GM18519 (cell line): ENCODE measurements at regions not wholly inside any gene's neighbourhood (a gene's known extent, or its start where the extent isn't known, plus 50 kb on each side); places are given as distances from the start of the nearest gene placed in this dataset.

Experiments
- ATAC-seq: cut with Tn5 transposase; IDR thresholded peaks from one replicate; pipeline ENCODE4 v1.9.1; 2021; ENCODE audit warnings: mild to moderate bottlenecking, moderate library complexity; ENCODE audit not compliant: unreplicated experiment, low FRiP score

DNA sequence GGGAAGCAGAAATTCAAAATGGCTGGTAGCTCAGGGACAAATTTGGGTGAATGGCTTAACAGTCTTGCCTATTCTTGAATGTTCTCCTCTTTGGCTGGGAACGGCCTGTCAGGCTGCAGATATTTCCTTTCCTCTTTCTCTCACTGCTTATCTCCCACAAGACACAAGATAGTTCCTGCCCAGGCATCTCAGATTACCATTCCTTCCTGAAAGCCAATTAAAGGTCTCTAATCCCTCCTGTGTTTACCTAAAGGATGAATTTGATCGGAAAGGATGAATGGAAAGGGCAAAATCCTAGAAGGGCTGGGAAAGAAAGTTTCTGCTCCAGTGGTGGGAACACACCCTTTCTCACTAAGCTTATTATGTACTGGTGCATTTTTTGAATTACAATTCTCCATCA, 95.9 kb upstream of the JAG1 start:
- no peak for ATAC-seq

DNA sequence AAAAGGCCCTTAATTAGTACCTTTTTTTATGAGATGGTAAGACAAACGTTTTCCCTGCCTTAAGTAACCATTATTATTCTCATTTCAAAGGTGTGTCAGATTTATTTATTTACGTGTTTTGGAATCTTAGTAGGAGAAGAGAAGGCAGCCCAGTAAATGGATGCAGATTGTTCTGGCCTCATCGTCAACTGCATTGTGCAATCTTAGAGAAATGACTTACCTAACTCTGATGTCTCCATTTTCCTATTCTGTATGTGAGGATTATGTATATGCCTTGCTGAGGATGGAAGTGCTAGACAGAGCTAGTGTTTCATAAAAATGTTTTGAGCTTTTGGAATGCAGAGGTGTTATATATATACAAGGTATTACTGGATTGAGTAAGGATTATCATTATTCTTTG, 97.0 kb upstream of the JAG1 start:
- no peak for ATAC-seq

DNA sequence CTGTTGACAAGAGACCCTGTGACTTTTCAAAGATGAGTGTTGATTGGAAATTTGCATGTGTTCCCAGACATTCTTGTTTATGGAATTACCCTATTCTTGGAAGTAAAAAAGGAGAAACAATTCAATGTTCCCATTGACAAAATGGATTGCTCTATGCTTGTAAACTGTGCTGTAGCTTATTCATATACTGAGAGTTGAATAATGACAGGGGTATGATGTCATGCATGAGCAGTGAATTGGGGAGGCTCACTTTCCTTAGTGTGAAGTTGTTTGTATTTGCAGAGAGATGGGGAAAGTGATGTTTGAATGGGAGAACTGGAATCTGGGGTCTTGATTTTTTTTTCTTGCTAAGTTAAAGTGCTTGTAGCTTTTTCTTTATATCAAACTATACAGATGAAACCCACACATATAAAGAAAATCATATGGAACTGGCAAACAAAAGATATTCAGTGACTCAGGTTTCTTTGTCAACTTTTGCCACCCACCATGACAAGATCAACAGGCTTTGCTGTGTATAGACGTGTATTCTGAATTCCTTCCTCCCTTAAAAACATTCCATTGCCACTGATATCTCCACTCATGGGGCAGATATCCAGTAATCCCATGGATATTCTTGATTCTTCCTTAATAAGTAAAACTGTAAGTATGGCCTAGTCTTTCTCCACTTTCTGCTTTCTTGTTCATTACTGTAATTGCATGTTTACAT, 97.8 kb upstream of the JAG1 start:
- no peak for ATAC-seq

DNA sequence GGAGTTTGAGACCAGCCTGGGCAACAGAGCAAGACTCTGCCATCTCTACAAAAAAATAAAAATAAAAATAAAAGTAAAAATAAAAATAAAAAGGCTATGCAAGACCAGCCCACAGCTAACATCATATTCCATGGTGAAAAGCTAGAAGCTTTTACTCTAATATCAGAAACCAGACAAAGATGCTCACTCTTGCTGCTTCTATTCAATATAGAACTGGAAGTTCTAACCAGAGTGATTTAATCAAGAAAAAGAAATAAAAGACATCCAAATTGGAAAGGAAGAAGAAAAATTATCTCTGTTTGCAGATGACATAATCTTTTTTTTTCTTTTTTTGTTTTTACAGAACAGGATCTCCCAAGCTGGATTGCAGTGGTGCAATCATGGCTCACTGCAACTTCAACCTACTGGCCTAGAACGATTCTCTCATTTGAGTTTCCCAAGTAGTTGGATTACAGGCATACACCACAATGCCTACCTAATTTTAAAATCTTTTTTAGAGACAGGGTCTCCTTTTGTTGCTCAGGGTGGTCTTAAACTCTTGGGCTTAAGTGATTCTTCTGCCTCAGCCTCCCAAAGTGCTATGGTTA, 100.7 kb upstream of the JAG1 start:
- ATAC-seq, result no peak

DNA sequence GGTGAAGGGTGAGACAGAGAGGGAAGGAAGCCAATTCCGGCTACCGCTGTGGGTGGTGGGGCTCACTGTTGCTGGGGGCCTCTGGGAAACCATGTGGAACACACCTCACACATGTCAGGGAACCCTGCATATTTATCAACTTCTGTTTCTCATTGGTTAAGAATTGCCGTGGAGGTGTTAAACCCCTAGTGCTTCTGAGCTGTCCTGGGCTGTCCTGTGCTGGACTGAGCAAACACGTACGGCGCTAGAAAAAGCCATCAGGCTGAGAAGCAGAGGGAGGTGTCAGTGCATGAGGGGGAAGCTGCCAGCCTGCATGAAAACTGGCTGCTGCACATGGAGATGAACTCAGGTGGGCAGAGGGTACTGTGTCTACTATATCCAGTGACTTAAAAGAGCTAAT, 103.9 kb upstream of the JAG1 start:
- ATAC-seq, result no peak

DNA sequence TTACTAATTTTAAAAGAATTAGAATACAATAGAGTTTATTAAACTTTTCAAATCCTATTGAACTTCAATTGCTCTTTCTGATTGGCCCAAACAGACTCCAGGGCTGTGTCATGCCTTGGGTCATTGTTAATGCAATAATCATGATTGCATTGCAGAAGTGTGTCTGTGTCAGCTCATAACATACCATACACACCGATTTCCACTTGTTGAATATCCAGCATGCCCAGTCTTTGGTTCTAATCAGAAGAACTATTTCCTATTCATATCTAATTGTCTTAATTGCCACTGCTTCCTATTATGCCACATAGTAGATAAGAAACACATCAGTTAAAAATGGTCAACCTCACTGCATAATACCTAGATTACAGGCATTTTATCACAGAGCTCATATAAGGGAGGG, 106.1 kb upstream of the JAG1 start:
- no peak for ATAC-seq

DNA sequence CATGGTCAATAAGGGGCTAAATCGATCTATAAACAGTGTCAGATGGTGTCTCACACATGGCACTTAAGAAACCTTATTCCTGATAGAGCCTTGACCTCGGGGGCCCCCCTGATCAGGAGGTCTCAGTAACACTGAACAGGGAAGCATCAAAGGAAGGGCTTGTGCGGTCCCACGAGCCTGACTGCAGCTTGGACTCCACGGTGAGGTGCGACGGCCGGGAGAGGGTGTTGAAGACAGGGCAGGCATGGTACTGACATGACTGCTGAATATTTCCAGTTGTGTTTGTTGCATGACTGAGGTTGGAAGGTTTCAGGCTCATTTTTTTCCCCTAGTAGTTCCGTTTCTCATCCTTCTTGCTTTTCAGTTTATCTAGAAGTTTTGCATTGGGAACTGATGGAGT, 107.1 kb upstream of the JAG1 start:
- no peak for ATAC-seq

DNA sequence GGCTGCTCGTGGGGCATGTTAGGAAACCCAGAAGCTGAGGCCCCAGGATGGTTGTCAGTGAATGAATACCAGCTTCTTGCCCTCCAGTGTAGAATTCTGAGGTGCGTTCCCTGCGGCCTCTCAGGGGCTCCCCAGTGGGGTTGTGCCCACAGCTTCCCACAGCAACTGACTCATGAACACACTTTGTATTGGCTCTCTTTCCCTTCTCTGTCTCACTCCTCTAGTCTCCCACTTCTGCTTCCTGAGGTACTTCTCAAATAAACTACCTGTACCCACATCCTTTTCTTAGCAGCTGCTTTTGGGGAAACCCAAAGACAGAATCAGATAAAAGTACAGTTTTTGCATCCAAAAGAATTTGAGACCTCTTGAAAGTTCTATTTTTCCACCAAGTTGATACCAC, 107.7 kb upstream of the JAG1 start:
- ATAC-seq, result no peak

DNA sequence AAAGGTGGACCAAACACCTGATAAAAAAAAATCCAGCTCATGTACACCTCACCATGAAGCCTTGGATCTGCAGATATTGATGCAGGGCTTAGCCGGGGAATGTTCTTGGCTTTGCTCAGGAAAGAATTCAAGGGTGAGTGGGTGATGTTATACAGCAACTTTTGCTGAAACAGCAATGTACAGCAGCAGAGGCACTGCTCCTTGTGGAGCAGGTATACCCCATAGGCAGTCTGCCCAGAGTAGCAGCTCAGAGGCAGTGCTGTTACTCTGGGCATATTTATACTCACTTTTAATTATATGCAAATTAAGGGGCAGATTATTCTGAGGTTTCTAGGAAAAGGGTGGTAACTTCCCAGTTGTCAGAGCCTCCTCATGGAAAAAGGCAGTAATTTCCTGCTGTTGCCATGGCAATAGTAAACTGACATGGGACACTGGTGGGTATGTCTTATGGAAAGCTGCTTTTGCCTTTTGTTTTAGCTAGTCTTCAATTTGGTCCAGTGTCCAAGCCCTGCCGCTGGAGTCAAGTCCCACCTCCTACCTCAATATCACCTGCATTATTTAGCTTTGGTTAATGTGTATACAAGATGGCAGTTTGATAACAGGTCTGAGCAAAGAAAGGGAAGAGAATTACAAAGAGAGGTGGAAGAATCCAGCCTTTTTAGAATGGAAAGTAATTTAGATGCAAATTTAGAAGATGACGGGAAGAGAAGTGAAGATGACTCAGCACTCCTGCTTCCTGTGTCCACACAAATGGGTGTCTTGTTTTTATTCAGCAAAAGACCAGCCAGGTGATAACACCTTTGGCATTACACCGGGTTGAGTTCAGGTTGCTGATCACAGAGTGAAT, 110.1 kb upstream of the JAG1 start:
- ATAC-seq, result no peak

DNA sequence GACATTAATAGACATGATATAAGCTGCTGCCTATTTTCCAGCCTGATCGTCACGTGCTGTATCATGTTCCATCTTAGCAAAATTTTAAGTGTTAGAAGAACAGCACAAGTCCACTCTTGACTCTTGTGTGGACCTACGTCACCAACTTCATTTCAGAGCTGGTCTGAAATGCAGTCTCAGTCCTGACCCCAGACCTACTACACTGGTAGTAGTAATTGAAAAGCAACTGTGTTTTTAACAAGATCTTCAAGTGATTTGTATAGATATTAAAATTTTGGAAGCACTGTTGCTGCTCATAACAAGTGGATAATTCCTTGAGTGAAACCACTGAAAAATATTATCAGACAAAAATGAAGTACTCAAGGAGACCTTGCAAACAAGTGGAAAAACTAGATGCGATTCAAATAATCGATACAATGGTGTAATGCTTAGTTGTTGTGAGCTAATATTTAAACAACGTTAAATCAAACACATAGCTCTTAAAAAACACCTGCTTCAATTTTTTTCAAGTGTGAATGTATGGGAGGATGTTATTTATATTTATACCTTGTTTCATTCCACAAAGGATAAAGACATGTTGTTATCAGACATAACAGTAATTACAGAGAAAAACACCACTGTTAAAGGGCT, 110.9 kb upstream of the JAG1 start:
- no peak for ATAC-seq

DNA sequence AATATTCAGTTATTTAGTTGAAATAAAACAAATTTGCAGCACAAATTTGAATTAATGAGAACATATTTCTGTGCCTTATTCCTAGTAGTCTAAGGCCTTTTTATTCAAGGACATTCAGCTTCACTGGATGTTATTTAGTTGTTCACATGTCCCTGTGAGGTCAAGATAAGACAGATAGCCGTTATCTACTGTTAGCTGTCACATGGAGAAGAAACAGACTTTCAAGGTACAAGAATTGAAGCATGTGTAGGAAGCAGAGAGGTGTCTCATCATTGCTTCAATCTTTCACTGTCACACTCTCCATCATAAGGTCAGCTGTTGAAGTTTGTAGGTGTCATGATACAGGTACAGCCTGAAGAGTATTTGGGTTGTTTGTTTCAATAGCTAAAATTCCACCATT, 112.9 kb upstream of the JAG1 start:
- no peak for ATAC-seq

DNA sequence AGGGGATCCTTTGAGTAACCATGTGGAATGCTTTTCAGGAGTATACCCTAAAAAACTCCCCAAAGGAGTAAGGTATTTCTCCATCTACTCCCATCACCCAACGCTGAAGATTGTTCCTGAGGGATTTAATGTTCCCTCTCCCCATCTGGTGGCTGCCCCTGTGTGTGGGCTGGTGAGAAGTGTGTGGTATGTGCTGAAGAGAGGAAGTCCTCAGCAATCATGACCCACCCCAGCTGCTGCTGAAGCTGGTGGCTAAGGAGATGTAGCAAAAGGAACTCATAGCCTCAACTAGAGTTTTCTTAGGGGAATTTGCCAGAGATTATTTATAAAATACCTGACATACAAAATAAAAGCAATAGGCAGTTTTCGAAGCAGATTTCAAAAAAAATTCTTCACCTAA, 114.3 kb upstream of the JAG1 start:
- ATAC-seq, result no peak

DNA sequence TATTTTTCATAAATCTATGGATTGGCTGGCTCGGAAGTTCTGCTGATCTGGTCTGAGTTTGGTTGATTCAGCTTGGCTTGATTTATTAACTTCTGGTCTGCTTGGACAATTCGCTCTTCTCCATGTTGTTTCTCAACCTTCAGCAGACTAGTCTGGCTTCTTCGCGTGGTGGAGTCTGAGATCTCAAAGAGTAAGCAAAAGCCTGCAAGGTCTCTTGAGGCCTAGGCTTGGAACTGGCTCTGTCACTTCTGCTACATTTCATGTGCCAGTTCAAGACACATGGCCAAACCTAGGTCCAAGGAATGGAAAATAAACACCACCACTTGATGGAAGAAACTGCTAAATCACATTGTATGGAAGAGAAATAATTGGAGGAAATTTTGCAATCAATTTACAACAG, 115.1 kb upstream of the JAG1 start:
- no peak for ATAC-seq

DNA sequence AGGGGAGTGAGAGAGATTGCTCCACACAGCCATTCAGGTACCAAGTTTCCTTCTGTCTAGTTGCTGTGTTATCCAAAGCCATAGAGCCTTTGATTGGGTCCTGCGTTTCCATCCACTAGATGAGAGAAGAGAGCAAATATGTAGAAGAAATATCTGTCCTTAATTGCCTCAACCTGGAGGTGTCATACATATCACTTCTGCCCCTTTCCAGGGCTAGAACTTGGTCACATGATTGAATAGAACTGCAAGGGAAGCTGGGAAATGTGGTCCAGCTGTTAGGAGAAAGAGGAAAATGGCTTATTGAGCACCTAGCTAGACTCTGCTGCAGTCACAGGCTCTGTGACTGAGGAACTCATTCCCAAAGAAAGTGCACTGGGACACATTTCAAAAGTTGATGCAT, 115.6 kb upstream of the JAG1 start:
- ATAC-seq, result no peak

DNA sequence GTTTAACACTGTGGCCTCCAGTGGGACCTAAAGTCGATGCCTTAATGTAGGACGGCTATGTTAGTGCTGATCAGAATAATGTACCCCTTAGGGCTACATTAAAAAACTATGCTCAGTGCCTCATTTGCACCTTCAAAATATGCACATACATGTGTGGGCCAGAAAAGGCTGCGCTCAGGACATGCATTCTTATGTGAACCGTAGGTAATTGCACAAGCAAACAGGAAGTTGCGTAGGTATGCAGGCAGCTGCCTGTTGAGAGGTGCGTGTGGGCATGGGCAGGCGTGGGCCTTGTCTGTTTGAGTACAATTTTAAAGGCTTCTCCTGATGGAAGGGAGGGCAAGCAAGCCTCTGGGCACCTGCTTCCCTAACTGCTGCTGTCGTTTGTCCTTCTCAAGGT, 116.2 kb upstream of the JAG1 start:
- no peak for ATAC-seq

DNA sequence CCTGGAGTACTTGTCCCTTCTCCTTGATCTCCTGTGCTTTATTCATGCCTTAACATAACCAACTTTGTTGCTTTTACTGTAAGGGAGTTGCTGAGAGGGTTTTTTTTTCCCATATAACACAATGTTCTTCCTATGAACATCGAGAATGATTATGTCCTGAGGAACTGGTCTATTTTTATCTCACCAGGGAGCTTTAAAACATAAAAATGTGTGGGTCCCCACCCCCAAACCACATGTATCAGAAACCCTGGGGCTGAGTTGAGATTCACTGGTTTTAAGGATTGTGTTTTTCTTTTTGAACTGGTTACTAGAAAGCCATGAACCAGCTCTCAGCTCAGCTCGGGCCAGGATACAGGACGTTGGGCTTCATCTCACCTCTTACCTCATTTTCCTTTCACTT, 118.5 kb upstream of the JAG1 start:
- no peak for ATAC-seq

DNA sequence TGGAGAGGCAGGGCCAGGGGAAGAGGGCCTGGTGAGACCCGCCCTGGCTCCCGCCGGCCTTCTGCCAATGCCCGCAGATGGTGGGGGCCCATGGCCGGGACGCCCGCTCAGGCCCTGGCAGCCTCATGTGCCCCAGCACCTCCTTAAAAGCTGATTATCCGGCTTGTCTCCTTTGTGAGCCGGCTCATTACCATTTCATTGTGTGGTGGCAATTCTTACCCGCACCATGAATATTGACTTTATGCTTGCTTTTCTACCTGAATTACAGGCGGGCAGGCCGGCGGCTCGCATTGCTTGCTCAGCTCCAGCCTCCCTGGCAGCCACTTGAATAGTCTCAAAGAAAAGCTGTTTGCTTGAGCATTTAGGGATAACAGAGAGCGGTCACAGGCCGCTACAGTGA, 120.0 kb upstream of the JAG1 start:
- no peak for ATAC-seq

DNA sequence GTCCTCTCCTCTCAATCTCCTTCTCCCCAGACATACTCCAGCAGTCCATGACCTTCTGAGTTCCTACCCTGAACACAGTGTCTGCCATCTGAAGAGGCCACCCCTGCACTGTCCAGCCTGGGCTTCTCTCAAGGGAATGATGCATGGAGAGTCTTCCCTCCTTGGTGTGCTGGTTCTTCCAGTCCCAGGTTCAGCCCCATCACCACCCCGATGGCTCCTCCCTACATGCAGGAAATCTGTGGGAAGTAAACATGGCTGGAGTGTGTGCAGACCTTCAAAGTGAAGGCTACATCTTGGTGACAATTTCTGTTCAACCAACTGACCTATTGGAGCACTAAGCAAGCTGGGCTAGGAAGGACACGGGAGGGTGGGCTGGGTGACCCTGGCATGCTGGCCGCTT, 121.0 kb upstream of the JAG1 start:
- no peak for ATAC-seq

DNA sequence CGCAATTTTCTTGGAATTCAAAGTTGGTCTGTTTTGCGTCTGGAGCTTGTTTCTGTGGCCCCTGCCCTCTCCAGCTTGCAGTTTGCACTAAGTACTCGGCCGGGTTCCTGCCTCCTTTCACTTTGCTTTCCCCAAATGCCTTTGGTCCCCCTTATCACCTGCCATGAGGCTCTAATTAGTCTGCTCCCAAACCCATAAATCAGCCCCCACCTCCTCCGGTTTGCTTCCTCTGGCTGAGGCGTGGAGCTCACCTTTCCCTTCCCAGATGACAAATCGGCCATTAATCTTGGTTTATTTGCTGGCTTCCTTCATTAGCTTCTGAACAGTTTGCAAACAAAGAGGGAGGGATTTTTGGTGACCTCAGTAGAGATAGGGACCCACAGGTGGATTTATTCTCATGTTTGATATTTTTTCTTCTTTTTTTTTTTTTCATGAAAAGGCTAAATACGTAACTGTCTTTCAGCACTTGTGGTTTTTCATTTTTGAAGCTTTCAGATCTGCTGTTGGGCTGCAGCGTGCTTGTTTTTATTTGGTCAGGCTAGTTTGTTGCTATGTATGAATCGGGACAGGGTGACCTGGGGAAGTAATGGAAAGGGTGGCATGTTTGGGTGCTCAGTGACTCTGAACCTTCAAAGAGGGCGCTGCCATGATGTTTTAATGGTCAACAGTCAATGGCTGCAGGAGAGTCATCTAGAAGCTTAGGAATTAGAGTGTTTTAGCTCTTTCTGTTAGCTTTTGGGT, 121.7 kb upstream of the JAG1 start:
- no peak for ATAC-seq

DNA sequence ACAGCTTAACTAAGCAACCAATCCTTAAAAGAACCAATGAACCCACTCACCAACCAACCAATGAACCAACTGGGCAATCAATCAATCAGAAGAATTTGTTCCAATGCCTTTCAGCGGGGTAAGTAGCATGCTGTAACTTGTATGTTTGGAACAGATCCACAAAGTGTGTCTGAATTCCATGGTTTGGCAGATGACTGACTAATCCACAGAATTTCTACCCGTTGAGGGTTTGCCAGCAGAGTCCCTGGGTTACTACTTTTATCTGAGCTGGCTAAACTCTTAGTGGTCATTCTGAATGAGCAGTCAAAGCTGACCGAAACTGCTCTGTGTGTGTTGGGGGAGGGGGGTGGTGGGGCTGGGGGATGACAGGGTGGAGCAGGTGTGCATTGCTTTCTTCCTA, 125.0 kb upstream of the JAG1 start:
- ATAC-seq, result no peak

DNA sequence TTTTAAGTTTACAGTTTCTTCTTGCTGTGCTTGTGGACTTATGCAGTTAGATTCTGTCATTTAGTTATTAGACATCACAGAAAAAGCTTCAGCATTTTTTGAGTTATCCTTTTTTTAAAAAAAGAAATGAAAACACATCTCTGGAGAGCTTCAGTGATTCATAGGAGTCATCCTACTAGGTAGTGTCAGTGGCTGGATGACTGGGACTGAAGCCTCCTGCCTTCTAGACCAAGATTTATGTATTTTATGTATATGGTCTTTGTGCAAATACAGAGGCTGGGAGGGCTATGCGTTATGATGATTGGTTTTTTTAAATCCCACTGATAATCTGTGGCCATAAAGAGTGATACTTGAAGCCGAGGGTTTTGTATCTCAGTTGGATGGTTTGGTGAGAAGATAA, 125.9 kb upstream of the JAG1 start:
- ATAC-seq, result no peak
